Eye (tissue), 1 donor: ENCODE measurements at regions not wholly inside any gene's neighbourhood (a gene's known extent, or its start where the extent isn't known, plus 50 kb on each side); places are given as distances from the start of the nearest gene placed in this dataset.

ENCODE experiments used
- DNase-seq: peaks from one replicate; pipeline ENCODE4 v3.0.0-alpha.2; 2015

DNA sequence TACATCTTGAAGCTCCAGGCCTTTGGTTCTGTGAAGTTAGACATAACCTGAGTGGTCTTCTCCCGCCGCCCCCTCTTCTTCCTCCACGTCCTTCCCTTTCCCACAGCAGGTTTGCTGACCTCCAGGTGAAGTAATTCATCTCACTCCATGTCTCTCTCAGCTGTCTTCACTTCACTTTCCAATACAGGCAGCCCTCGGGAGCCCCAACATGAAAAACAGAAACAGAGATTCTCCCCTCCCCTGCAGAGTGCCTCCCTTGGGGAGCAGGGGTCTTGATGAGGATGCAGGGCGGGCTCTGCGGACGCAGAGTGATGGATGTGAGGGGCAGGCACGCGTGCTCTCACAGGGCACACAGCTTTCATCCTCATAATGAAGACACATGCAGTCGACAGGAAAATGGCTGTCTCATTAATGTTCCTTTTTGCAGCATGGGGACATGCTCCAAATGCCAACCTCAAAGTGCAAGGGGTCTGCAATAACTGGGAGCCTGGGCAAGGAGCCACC lies 95.6 kb downstream of the GPAM start:
- DNase-seq = no peak

GRCh38 chr10:112091703-112092102 lies 91.9 kb downstream of the GPAM start:
- no peak for DNase-seq

DNA sequence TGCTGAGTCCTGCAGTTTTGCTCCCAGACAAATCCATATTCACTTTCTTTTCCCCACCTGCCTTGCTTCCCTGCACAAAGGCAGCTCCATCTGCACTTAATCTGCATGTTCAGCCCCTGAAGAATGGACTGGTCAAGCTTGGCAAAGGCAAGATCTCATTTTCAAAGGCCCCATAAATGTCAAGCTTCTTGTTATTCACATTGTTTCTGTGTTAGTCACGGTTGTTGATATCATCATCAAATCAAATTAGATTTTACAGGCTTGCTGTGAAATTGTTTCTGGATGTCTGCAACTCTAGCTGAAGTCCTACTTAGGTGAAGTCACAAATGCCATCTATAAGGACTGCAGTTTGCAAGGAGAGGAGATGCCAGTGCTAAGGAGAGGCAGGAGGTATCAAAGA lies 91.0 kb downstream of the GPAM start:
- DNase-seq = no peak

DNA sequence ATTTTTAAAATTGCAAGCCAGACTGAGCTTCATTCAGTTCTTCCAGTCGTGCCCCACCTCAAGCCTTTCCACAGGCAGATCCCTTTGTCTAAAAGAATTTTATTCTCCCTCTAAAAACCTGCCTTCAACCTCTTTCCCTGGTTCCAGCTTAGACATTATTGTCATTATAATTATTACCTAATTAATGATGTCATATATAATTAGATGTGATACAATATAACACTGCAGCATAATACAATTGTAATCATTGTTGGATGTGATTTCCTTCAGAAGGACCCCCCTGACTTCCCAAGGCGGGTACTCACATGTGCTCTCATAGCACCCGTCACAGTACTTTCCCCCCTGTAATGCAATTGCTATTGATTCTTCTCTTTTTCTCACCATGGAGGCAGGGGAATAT lies 88.6 kb downstream of the GPAM start:
- peak; percentile 45 for DNase-seq

DNA sequence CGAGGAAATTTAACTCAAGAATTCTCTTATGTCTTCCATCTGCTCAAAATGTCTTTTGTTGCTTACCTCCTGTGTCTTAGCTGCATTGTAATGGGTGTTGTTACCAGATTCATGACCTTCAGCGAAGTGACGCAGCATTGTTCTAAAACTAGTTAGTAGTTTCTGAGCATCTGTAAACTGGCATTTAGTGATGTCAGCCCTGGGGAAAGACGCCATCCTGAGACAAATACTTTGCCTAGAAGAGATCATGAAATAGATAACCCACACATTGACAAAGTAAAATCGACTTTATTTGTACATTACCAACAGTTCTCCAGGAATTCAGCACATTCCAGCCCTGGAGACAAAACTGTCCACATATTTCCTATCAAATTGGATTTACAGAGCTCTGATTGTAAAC lies 87.8 kb downstream of the GPAM start:
- no peak for DNase-seq

DNA sequence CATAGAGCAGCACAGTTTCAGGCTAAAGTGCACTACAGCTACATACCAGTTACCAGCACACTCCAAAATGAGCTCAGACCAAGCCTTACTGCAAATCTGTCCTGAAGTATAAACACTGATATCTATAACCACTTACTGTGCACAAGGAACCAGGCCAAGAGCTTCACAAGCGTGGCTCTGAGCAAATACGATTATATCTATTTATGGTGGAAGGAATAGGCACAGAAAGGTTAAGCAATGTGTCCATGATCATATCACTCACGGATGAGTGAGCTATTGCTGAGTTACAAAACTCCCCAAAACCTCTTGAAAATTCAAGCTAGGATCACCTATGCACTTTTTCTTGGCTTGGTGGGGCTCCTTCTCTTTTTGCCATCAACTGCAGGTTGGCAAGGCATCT lies 84.9 kb downstream of the GPAM start:
- no peak for DNase-seq
